Astrocyte (in vitro differentiated cells and primary cell): ENCODE measurements at regions not wholly inside any gene's neighbourhood (a gene's known extent, or its start where the extent isn't known, plus 50 kb on each side); places are given as distances from the start of the nearest gene placed in this dataset.

ENCODE experiments used
- CTCF ChIP-seq: IDR thresholded peaks from 2 replicates; pipeline ENCODE4 v1.5.1; 2011; ENCODE audit warnings: low read depth, mild to moderate bottlenecking, inconsistent platforms, low read length, moderate library complexity; ENCODE audit not compliant: insufficient read depth
- EZH2 ChIP-seq: IDR thresholded peaks from 2 replicates; pipeline ENCODE4 v1.6.1; 2012; ENCODE audit warnings: mild to moderate bottlenecking, low read length, inconsistent platforms; ENCODE audit not compliant: insufficient read depth

GRCh38 chr1:182203191-182203875 is 141.8 kb upstream of the ZNF648 start:
- no peak for TF ChIP-seq CTCF
- TF ChIP-seq EZH2 = no peak
